ENCODE measurements at regions not wholly inside any gene's neighbourhood (a gene's known extent, or its start where the extent isn't known, plus 50 kb on each side); places are given as distances from the start of the nearest gene placed in this dataset.

- Histone ChIP-seq H3K36me3 (ENCODE audit: control insufficient read depth, insufficient read depth, low read length) (no peaks in the 10 kb centered on the region), H3K27me3 (ENCODE audit: control insufficient read depth, insufficient read depth, low read length) (no peaks in the 10 kb centered on the region), H3K4me3 (ENCODE audit: low read depth, low read length) (no peak overlapping the region), H3K9ac (ENCODE audit: low read depth, low read length) (no peak overlapping the region), H3K9me3 (ENCODE audit: control insufficient read depth, insufficient read depth, low read length) (no peaks in the 10 kb centered on the region), H3K4me1 (ENCODE audit: control insufficient read depth, insufficient read depth, low read length) (peaks cover 2% of the 10 kb centered on the region)
Measured at GRCh38 chr9:38311382-38312270, 80.9 kb upstream of the ALDH1B1 start.

GRCh38 chr9:38309324-38310195, 82.9 kb upstream of the ALDH1B1 start:
- Histone ChIP-seq H3K9me3 (ENCODE audit: control insufficient read depth, insufficient read depth, low read length) (no peaks in the 10 kb centered on the region), H3K27me3 (ENCODE audit: control insufficient read depth, insufficient read depth, low read length) (no peaks in the 10 kb centered on the region), H3K4me1 (ENCODE audit: control insufficient read depth, insufficient read depth, low read length) (peaks cover 2% of the 10 kb centered on the region), H3K4me3 (ENCODE audit: low read depth, low read length) (no peak overlapping the region), H3K9ac (ENCODE audit: low read depth, low read length) (no peak overlapping the region), H3K36me3 (ENCODE audit: control insufficient read depth, insufficient read depth, low read length) (no peaks in the 10 kb centered on the region)

GRCh38 chr9:38308136-38308535, 84.4 kb upstream of the ALDH1B1 start:
- H3K4me1 ChIP-seq (ENCODE audit: control insufficient read depth, insufficient read depth, low read length), result peaks cover 2% of the 10 kb centered on the region
- no peak overlapping the region for H3K4me3 ChIP-seq (ENCODE audit: low read depth, low read length)
- no peaks in the 10 kb centered on the region for H3K36me3 ChIP-seq (ENCODE audit: control insufficient read depth, insufficient read depth, low read length)
- H3K9ac ChIP-seq (ENCODE audit: low read depth, low read length), result no peak overlapping the region
- no peaks in the 10 kb centered on the region for H3K9me3 ChIP-seq (ENCODE audit: control insufficient read depth, insufficient read depth, low read length)
- no peaks in the 10 kb centered on the region for H3K27me3 ChIP-seq (ENCODE audit: control insufficient read depth, insufficient read depth, low read length)

GRCh38 chr9:38306899-38307298, 85.6 kb upstream of the ALDH1B1 start:
- H3K9me3 ChIP-seq (ENCODE audit: control insufficient read depth, insufficient read depth, low read length), result no peaks in the 10 kb centered on the region
- peaks cover 2% of the 10 kb centered on the region for H3K4me1 ChIP-seq (ENCODE audit: control insufficient read depth, insufficient read depth, low read length)
- H3K27me3 ChIP-seq (ENCODE audit: control insufficient read depth, insufficient read depth, low read length), result no peaks in the 10 kb centered on the region
- no peak overlapping the region for H3K4me3 ChIP-seq (ENCODE audit: low read depth, low read length)
- no peak overlapping the region for H3K9ac ChIP-seq (ENCODE audit: low read depth, low read length)
- no peaks in the 10 kb centered on the region for H3K36me3 ChIP-seq (ENCODE audit: control insufficient read depth, insufficient read depth, low read length)

- no peak overlapping the region for H3K9ac ChIP-seq (ENCODE audit: low read depth, low read length)
- no peaks in the 10 kb centered on the region for H3K9me3 ChIP-seq (ENCODE audit: control insufficient read depth, insufficient read depth, low read length)
- no peaks in the 10 kb centered on the region for H3K36me3 ChIP-seq (ENCODE audit: control insufficient read depth, insufficient read depth, low read length)
- no peaks in the 10 kb centered on the region for H3K27me3 ChIP-seq (ENCODE audit: control insufficient read depth, insufficient read depth, low read length)
- H3K4me1 ChIP-seq (ENCODE audit: control insufficient read depth, insufficient read depth, low read length), result no peaks in the 10 kb centered on the region
- H3K4me3 ChIP-seq (ENCODE audit: low read depth, low read length), result no peak overlapping the region
Measured at GRCh38 chr9:38305582-38305981, 86.9 kb upstream of the ALDH1B1 start.

GRCh38 chr9:38301376-38302106, 91.0 kb upstream of the ALDH1B1 start:
- no peaks in the 10 kb centered on the region for H3K9me3 ChIP-seq (ENCODE audit: control insufficient read depth, insufficient read depth, low read length)
- no peak overlapping the region for H3K4me3 ChIP-seq (ENCODE audit: low read depth, low read length)
- H3K36me3 ChIP-seq (ENCODE audit: control insufficient read depth, insufficient read depth, low read length), result no peaks in the 10 kb centered on the region
- no peaks in the 10 kb centered on the region for H3K27me3 ChIP-seq (ENCODE audit: control insufficient read depth, insufficient read depth, low read length)
- H3K4me1 ChIP-seq (ENCODE audit: control insufficient read depth, insufficient read depth, low read length), result no peaks in the 10 kb centered on the region
- H3K9ac ChIP-seq (ENCODE audit: low read depth, low read length), result no peak overlapping the region

GRCh38 chr9:38299856-38300255, 92.6 kb upstream of the ALDH1B1 start:
- Histone ChIP-seq H3K9ac (ENCODE audit: low read depth, low read length) (no peak overlapping the region), H3K4me3 (ENCODE audit: low read depth, low read length) (no peak overlapping the region), H3K27me3 (ENCODE audit: control insufficient read depth, insufficient read depth, low read length) (no peaks in the 10 kb centered on the region), H3K36me3 (ENCODE audit: control insufficient read depth, insufficient read depth, low read length) (no peaks in the 10 kb centered on the region), H3K4me1 (ENCODE audit: control insufficient read depth, insufficient read depth, low read length) (no peaks in the 10 kb centered on the region), H3K9me3 (ENCODE audit: control insufficient read depth, insufficient read depth, low read length) (no peaks in the 10 kb centered on the region)

GRCh38 chr9:38298904-38299303, 93.6 kb upstream of the ALDH1B1 start:
- H3K4me1 ChIP-seq (ENCODE audit: control insufficient read depth, insufficient read depth, low read length), result no peaks in the 10 kb centered on the region
- no peaks in the 10 kb centered on the region for H3K9me3 ChIP-seq (ENCODE audit: control insufficient read depth, insufficient read depth, low read length)
- no peak overlapping the region for H3K9ac ChIP-seq (ENCODE audit: low read depth, low read length)
- no peaks in the 10 kb centered on the region for H3K27me3 ChIP-seq (ENCODE audit: control insufficient read depth, insufficient read depth, low read length)
- no peaks in the 10 kb centered on the region for H3K36me3 ChIP-seq (ENCODE audit: control insufficient read depth, insufficient read depth, low read length)
- no peak overlapping the region for H3K4me3 ChIP-seq (ENCODE audit: low read depth, low read length)

- Histone ChIP-seq H3K4me1 (ENCODE audit: control insufficient read depth, insufficient read depth, low read length) (no peaks in the 10 kb centered on the region), H3K27me3 (ENCODE audit: control insufficient read depth, insufficient read depth, low read length) (no peaks in the 10 kb centered on the region), H3K9ac (ENCODE audit: low read depth, low read length) (no peak overlapping the region)
Measured at GRCh38 chr9:38298503-38298902, 94.0 kb upstream of the ALDH1B1 start.

GRCh38 chr9:38296807-38297206, 95.7 kb upstream of the ALDH1B1 start:
- H3K4me1 ChIP-seq (ENCODE audit: control insufficient read depth, insufficient read depth, low read length), result no peaks in the 10 kb centered on the region
- H3K9ac ChIP-seq (ENCODE audit: low read depth, low read length), result no peak overlapping the region
- H3K9me3 ChIP-seq (ENCODE audit: control insufficient read depth, insufficient read depth, low read length), result no peaks in the 10 kb centered on the region
- H3K36me3 ChIP-seq (ENCODE audit: control insufficient read depth, insufficient read depth, low read length), result no peaks in the 10 kb centered on the region
- H3K4me3 ChIP-seq (ENCODE audit: low read depth, low read length), result no peak overlapping the region
- no peaks in the 10 kb centered on the region for H3K27me3 ChIP-seq (ENCODE audit: control insufficient read depth, insufficient read depth, low read length)

More at GRCh38 chr9:38298503-38298902, 94.0 kb upstream of the ALDH1B1 start:
- Histone ChIP-seq H3K36me3 (ENCODE audit: control insufficient read depth, insufficient read depth, low read length) (no peaks in the 10 kb centered on the region), H3K4me3 (ENCODE audit: low read depth, low read length) (no peak overlapping the region), H3K9me3 (ENCODE audit: control insufficient read depth, insufficient read depth, low read length) (no peaks in the 10 kb centered on the region)

GRCh38 chr9:38295764-38296163, 96.7 kb upstream of the ALDH1B1 start:
- Histone ChIP-seq H3K4me3 (ENCODE audit: low read depth, low read length) (no peak overlapping the region), H3K9me3 (ENCODE audit: control insufficient read depth, insufficient read depth, low read length) (no peaks in the 10 kb centered on the region), H3K4me1 (ENCODE audit: control insufficient read depth, insufficient read depth, low read length) (no peaks in the 10 kb centered on the region), H3K27me3 (ENCODE audit: control insufficient read depth, insufficient read depth, low read length) (no peaks in the 10 kb centered on the region), H3K36me3 (ENCODE audit: control insufficient read depth, insufficient read depth, low read length) (no peaks in the 10 kb centered on the region), H3K9ac (ENCODE audit: low read depth, low read length) (no peak overlapping the region)
